HG02840 (cell line): ENCODE measurements at regions not wholly inside any gene's neighbourhood (a gene's known extent, or its start where the extent isn't known, plus 50 kb on each side); places are given as distances from the start of the nearest gene placed in this dataset.

Experiments used
- ATAC-seq: cut with Tn5 transposase; IDR thresholded peaks from one replicate; pipeline ENCODE4 v1.9.1; 2021; ENCODE audit warnings: mild to moderate bottlenecking, moderate library complexity, moderate number of reproducible peaks; ENCODE audit not compliant: unreplicated experiment, low FRiP score

GRCh38 chr21:16169102-16169511, 439.3 kb downstream of the USP25 start:
- no peak for ATAC-seq

- no peak for ATAC-seq
These were observed 440.0 kb downstream of the USP25 start for GRCh38 chr21:16169779-16170178.

- ATAC-seq, result no peak
These were observed 446.8 kb downstream of the USP25 start for GRCh38 chr21:16176570-16176969.

- ATAC-seq, result no peak
These were observed 447.8 kb downstream of the USP25 start for GRCh38 chr21:16177532-16177931.

- ATAC-seq, result no peak
These were observed 450.0 kb downstream of the USP25 start for GRCh38 chr21:16179773-16180172.

- ATAC-seq, result no peak
These were observed 450.8 kb downstream of the USP25 start for GRCh38 chr21:16180614-16181013.

GRCh38 chr21:16181018-16181417, 451.2 kb downstream of the USP25 start:
- no peak for ATAC-seq

- ATAC-seq, result no peak
These were observed 456.0 kb downstream of the USP25 start for GRCh38 chr21:16185766-16186165.

GRCh38 chr21:16186742-16187141, 457.0 kb downstream of the USP25 start:
- ATAC-seq, result no peak

GRCh38 chr21:16187603-16188301, 458.0 kb downstream of the USP25 start:
- no peak for ATAC-seq

GRCh38 chr21:16192902-16193301, 463.1 kb downstream of the USP25 start:
- no peak for ATAC-seq

GRCh38 chr21:16193496-16194094, 463.8 kb downstream of the USP25 start:
- no peak for ATAC-seq

- no peak for ATAC-seq
These were observed 464.5 kb downstream of the USP25 start for GRCh38 chr21:16194095-16194787.

GRCh38 chr21:16194788-16195537, 465.2 kb downstream of the USP25 start:
- ATAC-seq, result no peak

GRCh38 chr21:16195538-16195910, 465.7 kb downstream of the USP25 start:
- ATAC-seq, result no peak

GRCh38 chr21:16196001-16196400, 466.2 kb downstream of the USP25 start:
- no peak for ATAC-seq

- no peak for ATAC-seq
These were observed 468.8 kb downstream of the USP25 start for GRCh38 chr21:16198546-16198945.

- ATAC-seq, result no peak
These were observed 469.8 kb downstream of the USP25 start for GRCh38 chr21:16199539-16199938.

- no peak for ATAC-seq
These were observed 471.9 kb downstream of the USP25 start for GRCh38 chr21:16201718-16202117.

- ATAC-seq, result no peak
These were observed 475.7 kb downstream of the USP25 start for GRCh38 chr21:16205527-16205926.
